H1 (cell line): ENCODE measurements at regions not wholly inside any gene's neighbourhood (a gene's known extent, or its start where the extent isn't known, plus 50 kb on each side); places are given as distances from the start of the nearest gene placed in this dataset.

ENCODE experiments used
- BRCA1 ChIP-seq: IDR thresholded peaks from 2 replicates; pipeline ENCODE4 v1.6.1; 2012; ENCODE audit warnings: low read depth, low read length, improper control_type of control experiment
- CHD1 ChIP-seq: IDR thresholded peaks from 2 replicates; pipeline ENCODE4 v1.6.1; 2012; ENCODE audit warnings: low read depth, low read length, improper control_type of control experiment
- CTBP2 ChIP-seq: IDR thresholded peaks from 2 replicates; pipeline ENCODE4 v1.7.0; 2011; ENCODE audit warnings: borderline replicate concordance, mild to moderate bottlenecking, moderate library complexity, mixed read lengths, low read length; ENCODE audit not compliant: insufficient read depth, insufficient read length
- EZH2 ChIP-seq: fragments of 200-600 bp; sonication (generic); IDR thresholded peaks from 2 replicates; pipeline ENCODE4 v1.7.1; 2012; ENCODE audit warnings: low read depth, mild to moderate bottlenecking, moderate library complexity, low read length, inconsistent platforms; ENCODE audit not compliant: severe bottlenecking
- NANOG ChIP-seq: IDR thresholded peaks from 2 replicates; pipeline ENCODE4 v1.6.1; 2011; ENCODE audit warnings: low read length, low read depth, mild to moderate bottlenecking, inconsistent platforms; ENCODE audit not compliant: insufficient read depth, poor library complexity, severe bottlenecking
- POLR2A ChIP-seq, 2 experiments: IDR thresholded peaks; 1 replicate in 1 of 2; 2 replicates in 1 of 2; pipeline ENCODE4 v1.6.1; 2011; ENCODE audit warnings: low read depth in 2 of 2, low read length in 2 of 2, mild to moderate bottlenecking in 2 of 2; ENCODE audit errors: control extremely low read depth in 1 of 2
- SP4 ChIP-seq: IDR thresholded peaks from 2 replicates; pipeline ENCODE4 v1.6.1; 2012; ENCODE audit warnings: low read length, inconsistent platforms
- TAF7 ChIP-seq: optimal IDR thresholded peaks from 2 replicates; pipeline ENCODE3; 2011; ENCODE audit warnings: low read depth, mild to moderate bottlenecking, inconsistent platforms, low read length, moderate library complexity, borderline replicate concordance
- ZNF274 ChIP-seq: IDR thresholded peaks from 2 replicates; pipeline ENCODE4 v1.7.0; 2012; ENCODE audit warnings: low read length, borderline replicate concordance; ENCODE audit errors: extremely low read depth
- TF ChIP-seq, protein P1 (sequence below): fragments of 300-600 bp; sonication (generic); IDR thresholded peaks from 2 replicates; pipeline ENCODE4 v1.7.1; 2012; ENCODE audit warnings: low read length, moderate library complexity, mild to moderate bottlenecking, inconsistent platforms; ENCODE audit not compliant: insufficient replicate concordance

GRCh38 chr9:97753975-97754374, 56.8 kb upstream of the XPA start (continued):
- TF ChIP-seq, protein P1, sequence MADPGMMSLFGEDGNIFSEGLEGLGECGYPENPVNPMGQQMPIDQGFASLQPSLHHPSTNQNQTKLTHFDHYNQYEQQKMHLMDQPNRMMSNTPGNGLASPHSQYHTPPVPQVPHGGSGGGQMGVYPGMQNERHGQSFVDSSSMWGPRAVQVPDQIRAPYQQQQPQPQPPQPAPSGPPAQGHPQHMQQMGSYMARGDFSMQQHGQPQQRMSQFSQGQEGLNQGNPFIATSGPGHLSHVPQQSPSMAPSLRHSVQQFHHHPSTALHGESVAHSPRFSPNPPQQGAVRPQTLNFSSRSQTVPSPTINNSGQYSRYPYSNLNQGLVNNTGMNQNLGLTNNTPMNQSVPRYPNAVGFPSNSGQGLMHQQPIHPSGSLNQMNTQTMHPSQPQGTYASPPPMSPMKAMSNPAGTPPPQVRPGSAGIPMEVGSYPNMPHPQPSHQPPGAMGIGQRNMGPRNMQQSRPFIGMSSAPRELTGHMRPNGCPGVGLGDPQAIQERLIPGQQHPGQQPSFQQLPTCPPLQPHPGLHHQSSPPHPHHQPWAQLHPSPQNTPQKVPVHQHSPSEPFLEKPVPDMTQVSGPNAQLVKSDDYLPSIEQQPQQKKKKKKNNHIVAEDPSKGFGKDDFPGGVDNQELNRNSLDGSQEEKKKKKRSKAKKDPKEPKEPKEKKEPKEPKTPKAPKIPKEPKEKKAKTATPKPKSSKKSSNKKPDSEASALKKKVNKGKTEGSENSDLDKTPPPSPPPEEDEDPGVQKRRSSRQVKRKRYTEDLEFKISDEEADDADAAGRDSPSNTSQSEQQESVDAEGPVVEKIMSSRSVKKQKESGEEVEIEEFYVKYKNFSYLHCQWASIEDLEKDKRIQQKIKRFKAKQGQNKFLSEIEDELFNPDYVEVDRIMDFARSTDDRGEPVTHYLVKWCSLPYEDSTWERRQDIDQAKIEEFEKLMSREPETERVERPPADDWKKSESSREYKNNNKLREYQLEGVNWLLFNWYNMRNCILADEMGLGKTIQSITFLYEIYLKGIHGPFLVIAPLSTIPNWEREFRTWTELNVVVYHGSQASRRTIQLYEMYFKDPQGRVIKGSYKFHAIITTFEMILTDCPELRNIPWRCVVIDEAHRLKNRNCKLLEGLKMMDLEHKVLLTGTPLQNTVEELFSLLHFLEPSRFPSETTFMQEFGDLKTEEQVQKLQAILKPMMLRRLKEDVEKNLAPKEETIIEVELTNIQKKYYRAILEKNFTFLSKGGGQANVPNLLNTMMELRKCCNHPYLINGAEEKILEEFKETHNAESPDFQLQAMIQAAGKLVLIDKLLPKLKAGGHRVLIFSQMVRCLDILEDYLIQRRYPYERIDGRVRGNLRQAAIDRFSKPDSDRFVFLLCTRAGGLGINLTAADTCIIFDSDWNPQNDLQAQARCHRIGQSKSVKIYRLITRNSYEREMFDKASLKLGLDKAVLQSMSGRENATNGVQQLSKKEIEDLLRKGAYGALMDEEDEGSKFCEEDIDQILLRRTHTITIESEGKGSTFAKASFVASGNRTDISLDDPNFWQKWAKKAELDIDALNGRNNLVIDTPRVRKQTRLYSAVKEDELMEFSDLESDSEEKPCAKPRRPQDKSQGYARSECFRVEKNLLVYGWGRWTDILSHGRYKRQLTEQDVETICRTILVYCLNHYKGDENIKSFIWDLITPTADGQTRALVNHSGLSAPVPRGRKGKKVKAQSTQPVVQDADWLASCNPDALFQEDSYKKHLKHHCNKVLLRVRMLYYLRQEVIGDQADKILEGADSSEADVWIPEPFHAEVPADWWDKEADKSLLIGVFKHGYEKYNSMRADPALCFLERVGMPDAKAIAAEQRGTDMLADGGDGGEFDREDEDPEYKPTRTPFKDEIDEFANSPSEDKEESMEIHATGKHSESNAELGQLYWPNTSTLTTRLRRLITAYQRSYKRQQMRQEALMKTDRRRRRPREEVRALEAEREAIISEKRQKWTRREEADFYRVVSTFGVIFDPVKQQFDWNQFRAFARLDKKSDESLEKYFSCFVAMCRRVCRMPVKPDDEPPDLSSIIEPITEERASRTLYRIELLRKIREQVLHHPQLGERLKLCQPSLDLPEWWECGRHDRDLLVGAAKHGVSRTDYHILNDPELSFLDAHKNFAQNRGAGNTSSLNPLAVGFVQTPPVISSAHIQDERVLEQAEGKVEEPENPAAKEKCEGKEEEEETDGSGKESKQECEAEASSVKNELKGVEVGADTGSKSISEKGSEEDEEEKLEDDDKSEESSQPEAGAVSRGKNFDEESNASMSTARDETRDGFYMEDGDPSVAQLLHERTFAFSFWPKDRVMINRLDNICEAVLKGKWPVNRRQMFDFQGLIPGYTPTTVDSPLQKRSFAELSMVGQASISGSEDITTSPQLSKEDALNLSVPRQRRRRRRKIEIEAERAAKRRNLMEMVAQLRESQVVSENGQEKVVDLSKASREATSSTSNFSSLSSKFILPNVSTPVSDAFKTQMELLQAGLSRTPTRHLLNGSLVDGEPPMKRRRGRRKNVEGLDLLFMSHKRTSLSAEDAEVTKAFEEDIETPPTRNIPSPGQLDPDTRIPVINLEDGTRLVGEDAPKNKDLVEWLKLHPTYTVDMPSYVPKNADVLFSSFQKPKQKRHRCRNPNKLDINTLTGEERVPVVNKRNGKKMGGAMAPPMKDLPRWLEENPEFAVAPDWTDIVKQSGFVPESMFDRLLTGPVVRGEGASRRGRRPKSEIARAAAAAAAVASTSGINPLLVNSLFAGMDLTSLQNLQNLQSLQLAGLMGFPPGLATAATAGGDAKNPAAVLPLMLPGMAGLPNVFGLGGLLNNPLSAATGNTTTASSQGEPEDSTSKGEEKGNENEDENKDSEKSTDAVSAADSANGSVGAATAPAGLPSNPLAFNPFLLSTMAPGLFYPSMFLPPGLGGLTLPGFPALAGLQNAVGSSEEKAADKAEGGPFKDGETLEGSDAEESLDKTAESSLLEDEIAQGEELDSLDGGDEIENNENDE = no peak
- no peak for TF ChIP-seq ZNF274
- no peak for TF ChIP-seq CHD1
- TF ChIP-seq NANOG = no peak
- TF ChIP-seq TAF7 = no peak
- TF ChIP-seq BRCA1 = no peak
- no peak for TF ChIP-seq SP4
- TF ChIP-seq CTBP2 = no peak
- no peak for TF ChIP-seq EZH2
- TF ChIP-seq POLR2A (IDR thresholded peaks at IDR 0.05; ENCODE audit: control extremely low read depth in 1 of 2, low read depth in 2 of 2, low read length in 2 of 2) = no peak
